GM20431 (cell line): ENCODE measurements at regions not wholly inside any gene's neighbourhood (a gene's known extent, or its start where the extent isn't known, plus 50 kb on each side); places are given as distances from the start of the nearest gene placed in this dataset.
"Not testable (repeated sequence)": the region's sequence is repeated elsewhere in the genome, so short reads cannot be mapped to it uniquely, and the experiment has no call there.

ENCODE experiments used
- in situ Hi-C: fragments of 300-500 bp; cut with MseI, MboI; formaldehyde crosslinking; loops from one replicate; pipeline ENCODE4 v1.15.0; 2020; ENCODE audit warnings: low sequenced_read_pairs; ENCODE audit not compliant: unreplicated experiment

DNA sequence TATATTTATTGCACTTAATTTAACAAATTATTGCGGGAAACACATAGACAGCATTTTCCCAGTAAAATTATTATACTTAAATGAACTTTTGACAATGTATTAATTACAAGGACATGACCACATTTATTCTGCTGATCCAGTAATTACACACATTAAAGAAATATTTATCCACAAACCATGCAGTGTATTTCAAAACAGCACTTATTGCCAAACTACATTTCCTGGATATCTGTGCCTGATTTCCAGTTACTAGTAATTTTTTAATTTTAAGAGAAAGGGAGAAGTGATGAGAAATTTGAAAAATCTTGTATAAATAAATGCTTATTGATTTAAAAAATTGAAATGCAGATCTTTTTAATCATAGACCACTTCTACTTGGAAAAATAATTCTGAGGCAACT lies 1458.7 kb upstream of the ACVR2A start:
- in situ Hi-C loops, result no loop called here

DNA sequence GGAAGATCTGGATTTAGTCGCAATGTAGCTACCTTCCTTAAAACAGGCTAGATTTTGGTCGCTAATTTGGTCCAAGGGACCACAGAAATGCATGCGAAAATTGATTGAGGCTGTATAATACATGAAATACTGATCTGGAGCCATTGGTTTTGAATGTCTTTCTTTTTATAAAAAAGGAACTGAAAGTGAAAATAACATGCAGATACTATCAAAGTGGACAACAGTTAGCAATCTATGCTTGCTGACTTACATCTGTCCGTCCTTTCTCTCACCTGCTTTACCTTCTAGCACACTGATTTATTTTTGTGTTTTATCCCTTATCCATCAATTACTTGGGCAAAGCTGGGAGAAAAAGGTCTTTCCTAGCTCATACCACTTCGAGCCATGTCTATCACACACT lies 1459.8 kb upstream of the ACVR2A start:
- in situ Hi-C loops, result no loop called here

DNA sequence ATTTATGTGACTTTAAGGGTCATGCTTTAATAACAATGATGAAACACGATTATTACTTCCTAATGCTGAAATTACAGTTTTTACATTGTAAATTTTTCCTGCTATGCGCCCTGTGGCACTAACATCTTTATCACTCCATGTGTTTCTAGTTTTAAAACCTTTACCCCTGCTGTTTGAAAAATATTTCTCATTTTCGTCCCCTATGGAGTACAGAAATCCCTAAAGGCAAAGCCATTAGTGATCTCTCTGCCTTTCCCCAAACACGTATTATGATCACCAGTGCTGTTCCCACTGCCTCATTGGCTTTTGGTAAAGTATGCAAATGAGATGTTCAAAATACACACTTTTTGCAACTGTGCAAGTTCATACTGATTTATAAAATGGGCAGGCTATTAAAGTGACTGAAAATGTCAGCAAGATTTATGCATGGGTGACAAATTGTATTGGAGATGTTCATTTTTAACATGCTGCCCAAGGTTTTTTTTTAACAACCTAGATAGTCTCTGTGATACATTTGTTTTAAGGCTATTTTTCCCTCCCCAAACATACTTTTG lies 1468.2 kb upstream of the ACVR2A start:
- in situ Hi-C loops, result no loop called here

DNA sequence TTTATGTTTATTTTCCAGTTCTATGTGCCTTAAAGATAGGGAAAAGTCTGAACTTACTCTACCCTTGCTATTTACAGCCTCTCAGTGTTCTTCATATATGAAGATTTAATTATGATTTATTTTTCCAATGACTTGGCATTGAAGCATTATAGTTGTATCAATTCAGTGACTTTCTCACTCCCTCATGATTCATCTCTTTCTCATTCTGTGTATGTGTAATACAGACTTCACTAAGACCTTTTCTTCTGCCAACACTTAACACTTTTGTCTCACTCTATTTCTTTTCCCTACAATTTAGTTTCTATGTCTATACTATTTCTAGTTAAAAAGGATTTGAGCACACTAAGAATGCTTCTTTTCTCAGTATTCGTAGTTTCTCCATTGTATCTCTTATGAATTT lies 1470.3 kb upstream of the ACVR2A start:
- in situ Hi-C loops, result no loop called here

DNA sequence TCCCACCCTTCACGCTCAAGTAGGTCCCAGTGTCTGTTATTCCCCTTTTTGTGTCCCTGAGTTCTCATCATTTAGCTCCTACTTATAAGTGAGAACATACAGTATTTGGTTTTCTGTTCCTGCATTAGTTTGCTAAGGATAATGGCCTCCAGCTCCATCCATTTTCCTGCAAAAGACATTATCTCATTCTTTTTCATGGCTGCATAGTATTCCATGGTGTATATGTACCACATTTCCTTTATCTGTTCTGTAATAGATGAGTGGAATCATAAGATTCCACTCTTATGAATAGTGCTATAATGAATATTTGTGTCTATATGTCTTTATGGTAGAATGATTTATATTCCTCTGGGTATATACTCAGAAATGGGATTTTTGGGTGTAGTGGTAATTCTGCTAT lies 1473.5 kb upstream of the ACVR2A start:
- in situ Hi-C loops, result not testable (repeated sequence)

DNA sequence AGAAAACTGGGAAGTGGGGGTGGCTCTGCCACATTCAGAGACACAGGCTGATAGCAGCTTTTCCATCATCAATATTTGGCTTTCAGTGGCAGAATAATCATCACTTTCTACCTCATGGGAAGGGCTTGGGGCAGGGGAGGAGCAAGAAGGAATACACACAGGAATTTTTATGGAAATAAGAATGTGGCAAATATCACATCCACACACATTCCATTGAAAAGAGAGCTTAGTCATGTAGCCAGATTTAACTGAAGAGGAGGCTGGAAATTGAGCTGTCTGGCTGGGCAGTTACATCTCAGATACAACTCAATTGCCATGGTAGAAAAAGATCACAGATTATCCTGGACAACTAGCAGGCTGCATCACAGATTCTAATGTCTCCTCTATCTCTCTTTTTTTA lies 1474.0 kb upstream of the ACVR2A start:
- in situ Hi-C loops, result no loop called here

DNA sequence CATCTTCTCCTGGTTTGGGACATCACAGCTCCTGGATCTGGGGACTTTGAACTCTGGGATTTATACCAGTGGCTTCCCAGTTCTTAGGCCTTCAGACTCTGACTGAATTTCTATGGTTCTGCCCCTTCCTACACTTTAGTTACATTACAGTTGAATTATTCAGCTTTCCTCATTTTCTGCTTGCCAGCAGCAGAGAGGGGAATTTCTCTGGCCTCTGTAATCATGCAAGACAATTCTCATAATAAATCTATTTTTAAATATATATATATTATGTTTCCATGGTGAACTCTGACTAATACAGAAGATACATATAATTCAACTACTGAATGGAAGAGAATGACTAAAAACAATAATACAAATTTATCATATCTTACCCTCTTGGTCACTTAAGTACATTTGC lies 1478.6 kb upstream of the ACVR2A start:
- in situ Hi-C loops, result no loop called here

DNA sequence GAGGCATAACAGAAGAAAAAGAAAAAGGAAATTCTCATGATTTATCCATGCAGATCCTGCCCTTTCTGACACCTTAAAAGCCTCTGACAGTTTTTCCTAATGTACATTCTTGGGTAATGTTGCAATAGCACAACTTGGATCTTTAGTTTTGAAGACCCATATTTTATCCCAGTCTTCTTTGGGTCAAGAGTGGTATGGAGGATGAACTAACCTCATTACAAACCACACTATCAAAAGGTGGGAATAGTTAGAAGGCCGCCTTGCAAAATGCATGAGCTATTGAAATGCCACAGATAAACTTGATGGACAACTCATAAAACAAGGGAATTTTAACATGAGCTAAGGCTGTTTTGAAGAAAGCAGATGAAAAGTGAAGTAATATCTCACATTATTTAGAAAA lies 1479.8 kb upstream of the ACVR2A start:
- in situ Hi-C loops, result no loop called here

DNA sequence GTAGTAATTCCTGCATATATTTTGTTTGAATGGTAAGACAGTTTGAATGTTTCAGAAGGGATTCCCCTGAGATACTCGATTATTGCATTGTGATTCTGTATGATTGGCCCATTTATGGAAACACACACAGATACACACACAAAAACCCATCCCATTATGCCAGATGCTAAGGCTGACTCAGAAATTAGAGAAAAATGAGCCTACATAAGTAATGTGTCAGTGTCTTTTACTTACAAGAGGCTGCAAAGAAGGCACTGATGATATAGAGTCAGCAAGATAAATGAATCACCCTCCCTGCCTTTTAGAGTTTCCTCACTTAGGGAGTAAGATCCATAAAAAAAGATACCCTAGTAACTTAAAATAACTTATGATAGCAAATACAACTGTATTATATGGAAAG lies 1481.1 kb upstream of the ACVR2A start:
- in situ Hi-C loops, result no loop called here

DNA sequence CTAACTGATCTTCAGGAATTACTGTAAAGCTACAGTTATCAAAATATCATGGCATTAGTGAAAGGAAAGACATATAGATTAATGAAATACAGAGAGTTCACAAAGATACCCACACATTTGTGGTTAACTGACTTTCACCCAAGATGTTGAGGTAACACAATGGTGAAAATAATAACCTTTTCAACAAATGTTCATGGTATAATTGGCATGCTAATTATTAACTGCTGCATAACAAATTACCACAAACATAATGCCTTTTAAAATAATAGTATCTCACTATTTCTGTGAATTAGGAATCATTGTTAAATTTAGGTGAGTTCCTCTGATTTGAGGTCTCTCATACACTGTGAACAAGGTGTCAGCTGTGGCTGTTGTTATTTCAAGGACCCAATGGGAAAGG lies 1493.1 kb upstream of the ACVR2A start:
- in situ Hi-C loops, result no loop called here

DNA sequence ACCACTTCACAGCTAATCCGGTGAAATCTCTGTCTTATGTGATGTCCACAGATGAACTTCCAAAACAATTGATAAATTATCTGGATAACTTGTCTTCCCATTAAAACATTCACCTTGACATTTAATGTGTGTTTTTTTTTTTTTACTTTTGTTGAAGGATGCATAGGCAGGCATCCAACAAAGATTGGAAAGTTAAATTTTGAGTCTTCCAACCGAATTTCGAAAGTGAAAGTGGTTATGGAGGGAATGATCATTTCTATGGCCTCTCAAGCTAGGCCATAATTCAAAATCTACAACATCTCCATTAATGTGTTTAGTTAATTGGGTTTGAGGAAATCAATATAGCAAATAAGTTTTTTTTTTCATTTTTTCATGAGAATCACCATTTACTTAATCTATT lies 1495.5 kb upstream of the ACVR2A start:
- in situ Hi-C loops, result no loop called here

DNA sequence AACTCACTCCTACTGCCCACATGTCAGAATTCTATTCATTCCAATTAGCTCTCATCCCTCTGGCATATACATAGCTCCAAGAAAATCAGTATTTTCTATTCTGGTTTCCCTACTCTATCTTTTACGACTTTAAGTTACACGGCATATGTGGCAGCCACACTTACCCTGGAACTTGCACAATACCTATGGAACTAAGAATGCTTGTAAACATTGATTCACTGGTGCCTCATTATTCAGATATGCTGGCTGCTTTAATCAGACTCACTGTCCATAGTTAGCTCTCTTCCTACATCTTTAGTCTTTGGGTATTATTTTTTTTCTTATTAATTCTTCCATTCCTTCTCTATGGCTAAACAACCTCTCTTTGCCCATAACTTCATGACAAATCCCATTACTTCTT lies 1519.9 kb upstream of the ACVR2A start:
- in situ Hi-C loops, result no loop called here

DNA sequence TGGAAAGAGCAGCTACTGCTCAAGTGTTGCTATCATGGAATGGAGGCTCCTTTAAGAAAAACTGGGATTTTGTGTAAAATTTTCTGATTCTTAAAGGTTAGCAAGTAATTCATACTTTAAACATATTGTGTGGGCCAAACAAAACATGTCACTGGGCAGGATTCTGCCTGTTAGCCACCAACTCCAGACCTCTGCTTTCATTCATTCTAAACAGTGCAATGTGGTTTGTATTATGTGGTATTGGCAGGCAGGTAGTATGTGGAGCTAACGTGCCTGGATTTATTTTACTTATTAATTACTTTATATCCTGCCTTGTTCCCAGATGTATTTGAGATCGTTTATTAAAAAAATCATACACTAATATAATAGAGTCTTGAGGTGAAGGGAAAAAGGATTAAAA lies 1521.3 kb upstream of the ACVR2A start:
- in situ Hi-C loops, result no loop called here

DNA sequence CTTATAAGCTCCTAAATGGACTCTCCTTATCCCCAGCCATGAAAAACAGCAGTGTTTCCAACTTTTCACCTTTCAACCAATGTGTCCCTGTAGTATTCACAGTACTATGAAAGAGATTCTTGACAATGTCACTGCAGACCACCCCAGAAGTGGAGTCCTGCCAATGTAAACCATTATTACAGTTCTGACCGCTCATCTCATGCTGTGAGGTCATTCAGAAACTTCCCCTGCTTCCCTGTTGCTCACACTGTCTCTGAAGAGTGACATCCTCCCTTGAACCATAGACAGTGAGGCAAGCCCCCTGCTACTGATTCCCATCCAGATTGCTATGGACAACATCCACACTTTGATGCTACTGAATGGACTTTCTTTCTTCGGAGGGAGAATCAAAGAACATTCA lies 1523.7 kb upstream of the ACVR2A start:
- in situ Hi-C loops, result no loop called here

DNA sequence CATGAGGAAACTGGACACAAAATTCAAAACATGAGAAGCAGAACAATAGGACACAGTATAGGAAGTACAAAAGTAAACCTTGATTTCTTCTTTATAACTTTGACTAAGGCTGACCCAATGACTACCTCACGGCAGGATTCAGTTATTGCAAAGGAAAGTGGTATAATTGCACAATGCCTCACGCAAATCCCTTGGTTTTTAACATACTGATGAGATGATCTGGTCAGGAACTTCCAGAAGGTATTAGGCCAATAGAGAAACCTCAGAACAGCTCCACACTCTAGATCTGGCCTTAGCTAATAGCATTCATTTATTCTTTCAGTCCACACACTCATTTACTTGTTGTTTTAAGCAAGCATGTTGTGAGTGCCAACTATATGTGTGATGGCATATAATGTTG lies 1526.9 kb upstream of the ACVR2A start:
- in situ Hi-C loops, result no loop called here

DNA sequence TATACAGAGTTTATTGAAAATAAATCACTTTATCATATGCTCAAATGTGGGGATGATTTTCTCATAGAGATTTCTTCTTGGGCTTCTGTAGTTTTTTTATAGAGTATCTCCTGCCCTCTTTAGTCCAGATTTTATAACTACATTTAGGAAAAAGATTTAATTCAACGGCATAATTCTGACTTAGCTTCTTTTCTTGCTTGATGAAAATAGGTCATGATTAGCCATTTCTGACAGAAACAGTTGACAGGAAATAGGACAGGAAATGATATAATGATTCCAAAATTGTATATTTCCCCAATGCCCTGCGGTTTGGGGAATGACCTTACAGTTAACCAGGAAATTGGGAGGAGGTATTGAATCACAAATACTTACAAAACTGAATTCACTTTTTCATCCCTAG lies 1531.9 kb upstream of the ACVR2A start:
- in situ Hi-C loops, result no loop called here

DNA sequence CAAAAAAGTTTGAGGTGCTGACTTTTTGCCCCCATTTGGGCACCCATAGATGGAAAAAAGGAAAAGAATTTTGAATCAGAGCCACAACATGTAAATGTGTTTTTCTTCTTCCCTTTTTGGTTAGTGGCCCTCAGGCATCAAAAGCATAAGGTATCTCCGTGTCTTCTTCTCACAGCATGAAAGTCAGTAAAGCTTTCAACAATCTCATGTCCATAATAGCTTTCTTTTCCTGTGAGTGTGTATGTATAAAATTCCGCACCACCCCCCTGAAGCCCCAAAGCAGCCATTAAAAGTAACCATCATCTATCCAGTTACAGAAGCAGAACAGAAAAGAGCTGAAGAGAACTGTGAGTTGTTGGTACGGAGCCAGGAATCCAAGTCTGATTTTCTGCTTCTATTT lies 1539.7 kb upstream of the ACVR2A start:
- in situ Hi-C loops, result no loop called here

DNA sequence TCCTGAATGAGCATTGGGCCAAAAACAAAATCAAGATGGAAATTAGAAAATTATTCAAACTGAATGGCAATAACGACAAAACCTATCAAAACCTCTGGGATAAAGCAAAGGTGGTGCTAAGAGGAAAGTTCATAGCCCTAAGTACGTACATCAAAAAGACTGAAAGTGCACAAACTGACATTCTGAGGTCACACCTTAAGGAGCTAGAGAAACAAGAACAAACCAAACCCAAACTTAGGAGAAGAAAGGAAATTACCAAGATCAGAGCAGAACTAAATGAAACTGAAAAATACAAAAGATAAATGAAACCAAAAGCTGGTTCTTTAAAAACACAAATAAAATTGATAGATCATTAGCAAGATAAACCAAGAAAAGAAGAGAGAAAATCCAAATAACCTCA lies 1543.5 kb upstream of the ACVR2A start:
- in situ Hi-C loops, result no loop called here

DNA sequence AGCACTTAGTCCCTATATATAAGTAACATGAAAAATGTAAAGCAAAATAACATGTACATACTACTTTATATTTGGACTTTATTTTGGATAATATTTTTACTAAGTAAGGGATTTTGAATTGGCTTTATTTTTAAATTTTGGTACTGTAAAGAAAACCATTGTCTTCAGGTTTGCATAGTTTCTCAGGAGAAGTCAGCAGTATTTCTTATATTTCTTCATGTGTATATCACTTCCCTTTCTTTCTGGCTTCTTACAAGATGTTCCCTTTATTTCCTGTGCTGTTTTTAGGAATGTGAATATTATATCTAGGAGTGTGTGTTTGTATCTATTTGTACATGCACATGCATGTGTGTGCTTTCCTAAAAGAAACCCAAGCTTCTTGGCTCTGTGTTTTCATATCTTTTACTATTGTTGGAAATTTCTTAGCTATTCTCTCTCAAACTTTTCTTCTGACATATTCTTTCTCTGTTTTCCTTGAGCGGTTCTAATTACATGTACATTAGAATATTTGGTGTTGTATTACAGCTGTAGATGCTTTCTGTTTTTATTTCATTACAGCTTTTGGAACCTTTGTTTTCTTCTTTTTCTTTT lies 1549.7 kb upstream of the ACVR2A start:
- in situ Hi-C loops, result no loop called here

DNA sequence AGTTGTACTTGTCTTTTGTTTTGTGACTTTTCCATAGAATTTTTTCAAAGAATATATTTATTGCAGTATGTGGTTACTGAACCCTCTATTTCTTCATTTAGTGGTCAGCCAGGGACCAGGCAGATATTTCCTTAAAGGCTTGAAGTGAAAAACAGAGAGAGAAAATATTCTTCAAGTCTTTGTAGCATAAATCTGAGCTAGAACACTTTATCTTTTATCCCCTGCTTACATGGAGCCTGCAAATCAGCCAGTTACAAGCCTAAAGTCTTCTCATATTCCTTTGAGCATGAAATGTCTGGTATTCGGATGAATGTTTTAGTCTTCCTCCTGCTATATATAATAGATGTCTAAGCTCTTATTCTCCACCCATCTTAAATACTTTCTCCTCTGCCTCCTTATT lies 1557.5 kb upstream of the ACVR2A start:
- in situ Hi-C loops, result no loop called here

DNA sequence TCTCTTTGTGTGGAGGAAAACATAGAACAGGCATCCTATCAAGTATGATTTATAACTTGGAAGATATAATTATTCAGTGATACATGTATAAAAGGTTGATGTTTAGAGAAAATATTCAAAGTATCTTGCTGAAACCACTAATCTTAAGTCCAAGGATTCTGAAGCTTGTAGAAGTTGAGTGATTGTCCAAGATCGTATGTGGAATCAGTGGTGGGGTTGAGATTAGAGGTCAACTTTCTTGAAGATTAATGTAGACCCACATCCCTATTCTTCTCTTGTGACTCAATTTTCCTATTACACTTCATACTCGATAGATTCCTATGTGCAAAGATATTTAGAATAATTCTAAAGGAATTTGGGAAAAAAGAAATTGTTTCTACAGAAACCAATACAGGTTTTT lies 1565.9 kb upstream of the ACVR2A start:
- in situ Hi-C loops, result no loop called here

DNA sequence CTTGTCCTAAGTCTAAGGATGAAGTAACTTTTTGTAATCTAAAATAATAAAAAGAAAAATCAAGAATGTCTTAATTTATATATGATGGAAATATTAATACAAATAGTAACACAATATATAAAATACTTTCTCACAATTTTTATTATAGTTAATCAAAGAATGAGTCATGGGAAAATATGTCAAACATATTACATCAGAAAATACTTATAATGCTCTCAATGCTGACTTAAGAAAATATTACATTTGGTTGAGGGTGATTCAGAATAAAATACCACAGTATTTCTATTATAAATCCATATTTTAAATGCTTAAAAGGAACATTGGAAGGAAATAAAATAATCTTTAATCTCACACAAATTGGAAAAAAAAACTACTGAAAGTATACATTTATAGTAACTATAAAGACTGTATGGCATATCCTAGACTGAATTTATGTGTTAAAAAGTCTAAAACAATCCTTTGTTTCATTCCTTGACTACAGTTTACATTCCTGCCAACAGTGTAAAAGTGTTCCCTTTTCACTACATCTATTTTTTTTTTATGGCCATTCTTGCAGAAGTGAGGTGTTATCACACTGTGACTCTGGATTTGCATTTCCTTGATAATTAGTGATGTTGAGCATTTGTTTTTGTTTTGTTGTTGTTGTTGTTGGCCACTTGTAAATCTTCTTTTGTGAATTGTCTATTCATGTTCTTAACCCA lies 1573.5 kb upstream of the ACVR2A start:
- in situ Hi-C loops, result no loop called here
